HG03571 (cell line): ENCODE measurements at regions not wholly inside any gene's neighbourhood (a gene's known extent, or its start where the extent isn't known, plus 50 kb on each side); places are given as distances from the start of the nearest gene placed in this dataset.
"Not testable (repeated sequence)": the region's sequence is repeated elsewhere in the genome, so short reads cannot be mapped to it uniquely, and the experiment has no call there.

ENCODE experiments used
- ATAC-seq: cut with Tn5 transposase; IDR thresholded peaks from one replicate; pipeline ENCODE4 v1.9.1; 2021; ENCODE audit not compliant: unreplicated experiment

DNA sequence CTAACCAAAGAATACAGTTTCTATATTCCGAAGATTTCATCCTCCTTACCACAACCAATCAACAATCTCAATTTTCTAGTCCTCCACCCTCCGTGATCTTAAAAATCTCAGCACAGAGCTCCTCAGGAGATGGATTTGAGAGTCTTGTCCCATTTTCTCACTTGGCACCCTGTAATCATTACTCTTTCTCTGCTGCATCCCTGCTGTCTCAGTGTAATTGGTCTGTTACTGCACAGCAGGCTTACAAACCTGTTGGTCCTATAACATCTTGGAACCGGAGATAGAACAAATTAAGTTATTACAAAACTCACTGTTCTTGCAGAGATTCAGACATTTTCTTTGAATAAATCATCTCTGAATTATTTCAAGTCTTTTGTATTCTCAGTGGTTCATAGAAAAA lies 1227.2 kb downstream of the JRKL start:
- no peak for ATAC-seq

DNA sequence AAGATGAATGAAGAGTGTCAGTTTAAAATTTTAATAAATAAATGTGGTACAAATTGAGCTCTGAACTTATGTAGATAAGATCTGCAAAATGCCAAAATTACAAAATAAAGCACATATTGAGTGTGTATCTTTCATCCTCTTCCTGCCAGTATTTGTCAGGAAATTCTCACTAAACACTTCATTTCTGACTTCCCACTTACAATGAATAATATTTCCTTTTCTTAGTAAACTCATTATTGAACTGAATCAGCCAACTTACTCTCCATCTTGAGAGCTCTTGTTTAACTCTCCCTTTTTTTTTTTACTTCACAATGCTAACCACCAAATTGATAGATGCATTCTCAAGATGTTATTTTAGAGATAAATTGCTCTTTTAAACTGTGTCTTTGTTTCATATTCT lies 1230.2 kb downstream of the JRKL start:
- no peak for ATAC-seq

DNA sequence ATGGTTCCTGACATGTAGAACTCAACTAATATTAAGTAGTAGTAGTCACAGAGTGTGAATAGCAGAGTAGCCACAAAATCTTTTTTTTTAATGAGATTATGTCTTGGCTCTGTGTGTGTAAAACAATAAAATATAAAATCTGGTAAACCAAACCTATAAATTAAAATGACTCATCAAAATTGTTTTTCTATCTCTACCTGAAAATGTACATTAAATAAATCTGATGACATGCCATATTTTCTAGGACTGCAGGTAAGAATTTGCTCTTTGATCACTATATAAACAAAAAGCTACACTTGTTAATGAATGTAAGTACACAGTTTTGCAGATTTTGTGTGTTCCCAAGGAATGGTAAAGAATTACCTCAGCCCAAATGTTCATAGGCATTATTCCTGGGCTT lies 1231.5 kb downstream of the JRKL start:
- no peak for ATAC-seq

DNA sequence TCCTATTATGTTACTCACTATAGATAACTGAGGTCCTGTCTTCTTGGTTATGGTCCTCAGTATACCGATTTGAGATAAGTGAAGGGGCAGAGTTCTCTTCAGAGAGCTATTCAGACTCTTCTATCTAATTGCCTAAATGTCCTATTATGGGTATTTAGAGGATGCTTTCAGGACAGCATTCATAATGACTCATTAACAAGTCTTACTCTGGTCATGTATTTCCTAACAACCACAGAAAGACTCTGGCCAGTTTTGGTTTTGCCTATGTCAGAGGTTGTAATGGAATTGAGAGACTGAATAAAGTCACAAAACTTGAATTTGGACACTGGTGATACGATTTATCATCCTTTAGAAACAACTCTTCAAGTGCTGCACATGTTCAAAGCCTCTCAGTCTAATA lies 1233.0 kb downstream of the JRKL start:
- ATAC-seq = no peak

DNA sequence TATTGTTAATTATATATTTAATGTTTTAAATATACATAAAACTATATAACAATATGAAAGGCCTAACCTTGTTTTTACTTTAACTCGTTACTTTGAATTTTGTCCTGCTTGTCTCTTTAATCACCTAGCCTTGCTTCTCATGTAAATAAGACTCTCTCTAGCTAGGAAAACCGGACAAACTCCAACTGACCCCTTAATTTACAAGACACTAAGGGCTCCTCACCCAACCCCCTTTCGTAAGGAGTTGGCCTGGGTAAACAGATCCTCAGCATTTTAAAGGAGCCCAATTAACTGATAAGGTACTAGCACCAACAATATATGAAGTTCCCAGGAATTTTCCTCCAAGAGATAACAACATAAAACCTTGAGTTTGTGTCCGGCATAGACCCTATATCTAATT lies 1246.9 kb downstream of the JRKL start:
- not testable (repeated sequence) for ATAC-seq

DNA sequence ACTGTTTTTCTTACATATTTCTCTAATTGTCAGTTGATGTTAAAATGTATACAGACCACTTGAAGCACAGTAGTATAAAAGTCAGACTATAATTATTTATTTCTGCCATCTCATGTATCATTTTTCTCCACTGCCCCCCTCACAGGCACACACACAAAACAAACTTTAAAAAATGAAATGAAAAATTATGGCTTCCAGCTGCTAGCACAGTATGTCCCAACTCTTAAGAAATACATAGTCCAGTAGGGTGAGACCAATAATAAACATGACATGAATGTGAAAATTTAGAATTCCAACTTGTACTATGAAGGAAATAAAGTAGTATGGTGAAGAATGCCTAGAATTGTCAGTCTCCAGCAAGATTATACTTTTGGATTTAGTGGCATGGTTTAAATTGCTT lies 1247.9 kb downstream of the JRKL start:
- no peak for ATAC-seq

DNA sequence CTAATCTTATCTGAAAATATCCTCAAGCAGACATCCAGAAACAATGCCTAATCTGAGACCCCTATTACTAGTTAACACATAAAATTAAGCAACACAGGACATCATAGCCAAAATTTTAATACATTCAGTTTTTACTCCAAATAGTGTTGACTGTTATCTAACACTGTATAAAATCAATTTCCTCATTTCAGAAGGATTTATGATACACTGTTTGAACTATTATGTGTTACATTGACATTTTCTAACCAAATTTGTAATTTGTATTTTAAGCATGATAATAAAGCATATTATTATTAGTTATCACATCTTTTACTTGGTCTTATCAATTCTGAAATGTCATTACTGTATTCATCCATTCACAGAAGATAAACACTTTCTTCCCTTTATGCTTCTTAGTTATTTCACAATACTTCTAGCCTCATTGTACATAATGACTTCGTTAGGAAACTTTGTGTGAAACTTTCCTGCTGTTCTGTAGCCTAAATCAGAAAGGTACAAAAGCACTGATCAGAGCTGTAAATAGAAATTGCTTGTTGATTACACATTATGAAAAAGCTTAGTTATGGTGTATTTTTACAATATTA lies 1248.9 kb downstream of the JRKL start:
- ATAC-seq = no peak

DNA sequence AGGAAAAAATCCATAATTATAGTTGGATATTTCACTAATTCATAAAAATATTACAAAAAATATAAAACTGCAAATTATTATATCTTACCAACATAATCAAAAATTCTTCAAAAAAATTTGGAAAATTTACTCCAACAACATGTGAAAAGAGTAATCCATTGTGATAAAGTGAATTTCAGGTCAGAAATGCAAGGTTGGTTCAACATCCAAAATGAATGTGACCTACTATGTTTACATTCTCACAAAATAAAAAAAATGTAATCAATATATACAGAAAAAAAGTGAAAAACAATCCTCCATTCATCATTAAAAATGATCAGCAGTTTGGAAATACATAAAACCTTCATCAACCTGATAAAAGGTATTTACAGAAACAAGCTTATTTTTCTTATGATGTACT lies 1252.2 kb downstream of the JRKL start:
- no peak for ATAC-seq

DNA sequence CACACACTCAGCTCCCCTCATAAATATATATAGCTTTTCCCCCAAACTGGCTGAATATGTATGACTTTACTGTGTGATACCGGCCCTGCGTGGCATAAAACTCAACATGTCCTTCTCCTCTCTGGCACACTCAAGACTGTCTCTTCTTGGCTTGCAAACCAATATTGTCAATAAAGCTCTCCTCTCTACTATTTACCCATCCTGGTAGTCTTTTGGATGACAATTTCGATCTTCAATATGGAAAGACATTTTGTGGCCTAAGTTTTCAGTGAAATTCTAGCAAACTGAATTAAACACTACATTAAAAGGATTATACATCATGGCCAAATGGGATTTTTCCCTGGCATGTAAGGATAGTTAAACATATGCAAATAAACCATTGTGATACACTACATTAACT lies 1255.9 kb downstream of the JRKL start:
- ATAC-seq = no peak

DNA sequence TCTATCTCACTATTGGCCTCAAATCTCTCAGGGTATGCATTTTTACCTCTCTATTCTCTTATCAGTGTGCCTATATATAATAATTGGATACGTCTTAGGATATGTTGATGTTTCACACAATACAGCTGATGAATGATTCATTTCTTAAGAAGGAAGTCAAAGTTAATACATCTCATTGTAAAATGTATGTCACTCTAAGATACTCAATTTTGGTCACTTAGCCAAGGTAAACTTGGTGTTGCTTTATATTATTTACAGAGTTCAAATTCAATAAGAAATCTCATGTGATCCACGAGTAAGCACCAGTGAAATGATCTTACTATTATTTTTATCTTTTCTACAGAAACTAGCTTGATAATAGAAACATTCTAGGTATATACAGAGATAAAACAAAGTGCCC lies 1266.5 kb downstream of the JRKL start:
- ATAC-seq = no peak

DNA sequence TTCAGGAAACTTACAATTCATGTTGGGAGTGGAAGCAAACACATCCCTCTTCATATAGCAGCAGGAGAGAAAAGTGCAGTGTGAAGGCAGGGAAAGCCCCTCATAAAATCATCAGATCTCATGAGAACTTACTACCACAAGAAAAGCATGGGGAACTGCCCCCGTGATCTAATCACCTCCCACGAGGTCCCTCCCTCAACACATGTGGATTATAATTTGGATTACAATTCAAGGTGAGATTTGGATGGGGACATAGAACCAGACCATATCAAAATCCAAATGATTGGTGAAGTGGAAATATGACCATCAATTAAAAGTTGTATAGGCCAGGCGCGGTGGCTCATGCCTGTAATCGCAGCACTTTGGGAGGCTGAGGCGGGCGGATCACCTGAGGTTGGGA lies 1268.0 kb downstream of the JRKL start:
- ATAC-seq = no peak

DNA sequence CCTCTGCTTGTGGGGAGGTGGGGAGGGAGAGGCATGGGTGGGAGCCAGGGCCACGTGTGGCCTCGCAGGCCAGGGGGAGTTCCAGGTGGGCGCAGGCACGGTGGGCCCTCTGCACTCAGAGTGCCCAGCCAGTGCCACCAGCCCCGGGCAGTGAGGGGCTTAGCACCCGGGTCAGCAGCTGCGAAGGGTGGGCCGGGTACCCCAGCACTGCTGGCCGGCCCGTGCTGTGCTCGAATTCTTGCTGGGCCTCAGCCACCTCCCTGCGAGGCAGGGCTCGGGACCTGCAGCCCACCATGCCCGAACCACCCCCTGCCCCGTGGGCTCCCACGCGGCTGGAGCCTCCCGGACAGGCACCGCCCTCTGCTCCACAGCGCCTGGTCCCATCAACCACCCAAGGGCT lies 1277.2 kb downstream of the JRKL start:
- ATAC-seq = no peak

DNA sequence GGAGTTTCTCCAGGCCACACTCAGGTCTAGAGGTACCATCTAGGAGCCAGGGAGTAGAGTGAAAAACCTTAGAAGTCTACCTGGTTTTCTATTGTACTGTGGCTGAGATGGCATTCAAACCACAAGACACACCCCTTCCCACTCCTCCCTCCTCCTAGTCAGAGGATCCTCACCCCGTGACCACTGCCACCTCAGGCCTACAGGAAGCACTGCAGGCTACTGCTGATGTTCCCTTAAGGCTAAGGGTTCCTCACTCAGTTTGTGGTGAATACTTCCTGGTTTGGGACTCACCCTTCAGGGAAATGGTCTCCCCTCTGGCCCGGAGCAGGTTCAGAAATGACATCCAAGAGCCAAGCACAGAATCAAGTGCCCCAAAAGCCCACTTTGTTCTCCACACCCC lies 1293.9 kb downstream of the JRKL start:
- ATAC-seq = no peak

DNA sequence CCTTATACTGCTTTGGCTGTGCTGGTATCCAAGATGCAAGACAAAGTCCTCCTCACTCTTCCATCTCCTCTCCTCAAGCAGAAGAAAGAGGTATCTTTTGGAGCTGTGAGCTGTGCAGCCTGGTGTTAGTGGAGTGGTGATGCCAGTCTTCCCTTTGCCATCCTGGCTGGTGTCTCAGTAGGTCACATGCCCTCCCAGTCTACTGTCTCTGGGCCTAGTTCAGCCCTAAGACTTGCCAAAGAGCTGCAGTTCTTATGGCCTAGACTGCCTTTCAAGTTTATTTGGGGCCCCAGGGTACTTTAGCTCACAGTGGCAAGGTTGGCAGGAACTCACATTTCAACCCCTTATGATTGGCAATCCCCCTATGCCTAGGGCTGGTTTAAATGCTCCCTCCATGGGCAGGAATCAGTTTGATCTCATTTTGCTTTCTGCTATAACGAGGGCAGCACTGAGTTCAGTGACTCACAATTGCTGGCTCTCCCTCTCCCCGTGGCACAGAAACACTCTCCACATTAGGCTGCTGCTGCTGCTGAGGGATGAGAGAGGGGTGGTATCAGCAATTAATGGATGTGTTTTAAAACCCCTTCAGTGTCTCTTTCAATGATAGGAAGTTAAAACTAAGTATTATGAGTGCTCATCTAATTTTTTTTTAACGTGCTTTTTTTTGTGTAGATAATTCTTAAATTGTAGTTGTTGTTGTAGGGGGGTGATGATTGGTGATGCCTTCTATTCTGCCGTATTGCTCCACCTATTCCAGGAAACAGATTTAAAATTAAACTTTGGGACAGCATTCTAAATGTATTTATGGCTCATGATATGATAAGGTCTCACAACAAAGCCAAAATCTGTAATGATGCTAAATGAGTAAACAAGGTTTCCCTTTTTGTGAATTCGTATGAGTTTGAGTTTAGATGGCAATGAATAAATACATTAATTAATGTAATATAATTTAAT lies 1295.0 kb downstream of the JRKL start:
- ATAC-seq = no peak

DNA sequence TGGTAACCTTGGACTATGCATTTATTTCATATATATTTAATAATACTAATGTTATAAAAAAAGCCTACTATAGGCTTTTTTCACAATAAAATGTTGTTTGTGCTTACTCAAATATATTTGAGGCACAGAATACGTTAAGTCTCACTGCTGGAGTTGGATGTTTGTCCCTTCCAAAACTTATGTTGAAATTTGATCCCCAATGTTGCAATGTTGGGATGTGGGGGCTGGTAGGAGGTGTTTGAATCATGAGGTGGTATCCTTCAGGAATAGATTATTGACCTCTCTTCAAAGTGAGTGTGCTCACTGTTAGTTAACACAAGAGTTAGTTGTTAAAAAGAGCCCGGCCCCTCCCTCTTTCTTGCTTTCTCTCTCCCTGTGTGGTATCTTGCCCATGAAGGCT lies 1295.9 kb downstream of the JRKL start:
- ATAC-seq = no peak

DNA sequence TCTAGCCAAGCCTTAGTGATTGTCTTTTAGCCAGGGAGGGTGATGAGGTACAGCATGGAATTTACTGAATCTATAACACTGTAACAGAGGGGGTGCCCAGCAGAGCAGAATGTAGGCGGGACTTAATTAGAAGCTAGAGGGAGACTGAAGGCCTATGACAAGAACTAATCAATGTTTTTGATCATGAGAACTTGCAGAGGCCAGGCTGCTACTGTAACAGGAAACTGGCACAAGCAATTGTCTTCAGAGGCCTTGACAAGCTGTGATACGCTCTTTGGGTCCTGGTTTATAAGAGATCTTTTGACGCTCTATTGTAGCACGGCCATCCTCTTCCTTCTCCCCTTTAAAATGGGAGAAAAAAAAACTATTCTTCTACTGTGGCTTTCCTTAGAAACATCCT lies 1297.3 kb downstream of the JRKL start:
- no peak for ATAC-seq

DNA sequence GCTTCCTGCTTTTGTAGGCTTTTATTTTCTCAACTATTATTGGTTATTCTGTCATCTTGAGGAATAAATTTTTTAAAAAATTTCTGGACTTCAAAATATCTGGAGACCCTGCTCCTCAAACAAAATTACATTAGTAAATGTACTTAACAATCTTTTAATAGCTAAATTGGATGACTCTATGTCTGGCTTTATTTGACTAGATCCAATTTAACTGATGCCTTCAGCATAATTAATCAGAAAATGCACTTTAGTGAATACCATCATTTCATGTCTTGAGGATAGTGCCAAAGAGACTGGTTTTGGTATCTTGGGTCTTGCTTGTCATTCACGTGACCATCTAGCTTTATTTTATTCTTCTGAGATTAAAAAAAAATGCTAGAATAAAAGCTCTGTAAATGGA lies 1301.2 kb downstream of the JRKL start:
- ATAC-seq = no peak

DNA sequence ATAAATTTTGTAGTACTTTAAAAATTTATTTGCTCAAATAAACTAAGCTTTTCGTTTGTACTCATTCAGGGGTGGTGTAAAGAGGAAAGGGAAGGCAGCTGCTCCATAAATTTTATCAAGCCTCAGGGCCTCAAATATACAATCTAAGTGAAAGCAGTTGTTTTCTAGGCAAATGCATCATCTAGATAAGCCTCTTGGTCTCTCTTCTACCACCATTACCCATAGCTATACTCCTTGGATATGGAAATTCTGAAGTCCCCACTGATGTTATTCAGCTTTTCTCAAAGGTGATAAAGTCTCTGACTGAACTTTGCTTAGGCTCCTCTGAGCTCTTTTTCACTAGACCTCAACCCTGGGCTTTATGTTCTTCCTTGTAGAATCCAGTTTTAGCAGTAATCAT lies 1313.1 kb downstream of the JRKL start:
- no peak for ATAC-seq

DNA sequence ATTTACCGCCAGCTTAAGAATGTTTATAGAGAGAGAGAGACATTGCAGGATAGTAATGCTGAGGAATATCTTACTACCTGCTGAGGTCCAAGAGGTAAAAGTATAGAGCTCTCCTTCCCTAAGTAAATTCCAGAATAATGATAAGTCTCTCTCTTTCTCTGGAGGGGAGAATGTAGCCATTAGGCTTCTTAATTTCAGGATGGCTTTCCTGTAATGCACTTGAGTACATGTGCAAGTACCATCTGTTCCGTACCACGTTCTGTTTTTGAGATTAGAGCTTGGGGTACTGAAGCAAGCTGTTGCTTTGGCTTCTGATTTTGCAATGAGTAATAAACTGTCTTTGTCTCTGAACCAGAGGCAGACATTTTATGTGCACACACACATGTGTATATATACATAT lies 1314.0 kb downstream of the JRKL start:
- ATAC-seq = no peak

DNA sequence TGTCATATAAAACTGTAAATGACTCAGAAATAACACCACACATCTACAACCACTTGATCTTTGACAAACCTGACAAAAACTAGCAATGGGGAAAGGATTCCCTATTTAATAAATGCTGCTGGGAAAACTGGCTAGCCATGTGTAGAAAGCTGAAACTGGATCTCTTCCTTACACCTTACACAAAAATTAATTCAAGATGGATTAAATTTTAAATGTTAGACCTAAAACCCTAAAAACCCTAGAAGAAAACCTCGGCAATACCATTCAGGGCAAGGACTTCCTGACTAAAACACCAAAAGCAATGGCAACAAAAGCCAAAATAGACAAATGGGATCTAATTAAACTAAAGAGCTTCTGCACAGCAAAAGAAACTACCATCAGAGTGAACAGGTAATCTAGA lies 1315.3 kb upstream of the CNTN5 start:
- ATAC-seq = not testable (repeated sequence)

DNA sequence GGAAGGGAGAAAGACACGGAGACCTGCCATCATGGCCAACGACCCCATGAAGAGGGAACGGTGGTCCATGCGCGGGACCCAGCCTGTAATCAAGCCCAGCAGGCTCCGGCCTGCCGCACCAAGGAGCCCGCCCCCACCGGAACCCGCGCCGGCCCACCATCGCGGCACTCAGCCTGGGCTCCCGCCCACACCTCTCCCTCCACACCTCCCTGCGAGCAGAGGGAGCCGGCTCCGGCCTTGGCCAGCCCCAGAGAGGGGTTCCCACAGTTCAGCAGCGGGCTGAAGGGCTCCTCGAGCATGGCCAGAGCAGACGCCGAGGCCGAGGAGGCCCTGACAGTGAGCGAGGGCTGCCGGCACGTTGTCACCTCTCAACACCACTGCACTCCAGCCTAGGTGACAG lies 1302.8 kb upstream of the CNTN5 start:
- no peak for ATAC-seq

DNA sequence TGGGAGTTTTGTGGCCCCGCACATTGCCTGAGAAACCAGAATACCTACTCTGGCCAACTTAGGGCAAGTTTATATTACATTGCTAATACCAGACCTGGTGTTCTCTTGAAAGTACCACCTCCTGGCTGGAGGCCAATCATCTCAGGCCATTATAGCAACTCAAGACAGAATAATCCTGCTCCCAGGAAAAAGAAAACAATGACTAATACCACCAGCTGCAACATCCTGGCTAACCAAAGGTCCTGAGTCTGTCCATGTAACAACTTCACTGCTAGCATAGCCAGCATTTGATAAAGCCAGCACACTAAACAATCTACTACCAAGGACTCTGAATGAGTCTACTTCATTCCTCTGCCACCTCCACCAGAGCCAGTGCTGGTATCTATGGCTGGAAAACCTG lies 1298.7 kb upstream of the CNTN5 start:
- ATAC-seq = no peak

DNA sequence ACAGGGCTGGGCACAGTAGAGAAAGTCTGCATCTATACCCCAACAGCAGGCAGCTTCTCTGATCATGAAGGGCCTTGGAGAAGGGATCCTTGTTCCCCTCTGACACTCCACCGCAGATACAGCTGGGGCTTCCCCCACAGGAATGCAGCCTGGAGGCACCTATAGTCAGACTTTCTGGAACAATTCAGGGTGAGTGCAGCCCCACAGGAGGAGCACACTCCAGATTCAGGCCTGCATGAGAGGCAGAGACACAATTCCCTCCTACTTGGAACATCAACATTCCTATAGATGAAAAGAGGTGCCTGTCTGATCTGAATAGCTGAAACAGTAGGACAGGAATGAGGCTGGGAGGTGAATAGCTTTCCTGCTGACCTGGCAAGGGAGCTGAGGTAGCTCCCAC lies 1298.0 kb upstream of the CNTN5 start:
- ATAC-seq = no peak
